HUES6 (cell line): ENCODE measurements at regions not wholly inside any gene's neighbourhood (a gene's known extent, or its start where the extent isn't known, plus 50 kb on each side); places are given as distances from the start of the nearest gene placed in this dataset.

ENCODE experiments used
- H3K27ac ChIP-seq: 2 replicates; pipeline ENCODE4 v1.7.0; 2013; ENCODE audit warnings: low read depth, mild to moderate bottlenecking, low read length, inconsistent platforms
- H3K27me3 ChIP-seq: 2 replicates; pipeline ENCODE4 v1.6.1; 2013; ENCODE audit warnings: low read length; ENCODE audit not compliant: control insufficient read depth, insufficient read depth
- H3K36me3 ChIP-seq: 2 replicates; pipeline ENCODE4 v1.6.1; 2013; ENCODE audit warnings: low read length; ENCODE audit not compliant: control insufficient read depth, insufficient read depth
- H3K4me1 ChIP-seq: 2 replicates; pipeline ENCODE4 v1.6.1; 2013; ENCODE audit warnings: low read length; ENCODE audit not compliant: control insufficient read depth, insufficient read depth
- H3K4me3 ChIP-seq: 2 replicates; pipeline ENCODE4 v1.5.1; 2013; ENCODE audit warnings: low read depth, low read length
- H3K9ac ChIP-seq: one replicate; pipeline ENCODE4 v1.6.1; 2013; ENCODE audit warnings: mild to moderate bottlenecking, low read length
- H3K9me3 ChIP-seq: 2 replicates; pipeline ENCODE4 v1.6.1; 2013; ENCODE audit warnings: low read depth, low read length; ENCODE audit not compliant: control insufficient read depth, insufficient read depth

GRCh38 chr22:48734961-48735360 is 1092.7 kb downstream of the BRD1 start:
- no peaks in the 10 kb centered on the region for H3K27me3 ChIP-seq
- H3K36me3 ChIP-seq = no peaks in the 10 kb centered on the region
- no peak overlapping the region for H3K27ac ChIP-seq
- peaks cover 2% of the 10 kb centered on the region; the same call in 1 of the 2 replicates for H3K9me3 ChIP-seq
- no peak overlapping the region for H3K4me3 ChIP-seq
- no peak overlapping the region for H3K9ac ChIP-seq
- H3K4me1 ChIP-seq = no peaks in the 10 kb centered on the region

GRCh38 chr22:48734359-48734758 is 1093.3 kb downstream of the BRD1 start:
- no peak overlapping the region for H3K27ac ChIP-seq
- H3K36me3 ChIP-seq = no peaks in the 10 kb centered on the region
- no peaks in the 10 kb centered on the region for H3K27me3 ChIP-seq
- H3K9ac ChIP-seq = no peak overlapping the region
- no peak overlapping the region for H3K4me3 ChIP-seq
- peaks cover 2% of the 10 kb centered on the region; the same call in 1 of the 2 replicates for H3K9me3 ChIP-seq
- no peaks in the 10 kb centered on the region for H3K4me1 ChIP-seq

GRCh38 chr22:48729499-48730171 is 1098.0 kb downstream of the BRD1 start:
- no peaks in the 10 kb centered on the region for H3K4me1 ChIP-seq
- no peak overlapping the region for H3K27ac ChIP-seq
- H3K27me3 ChIP-seq = no peaks in the 10 kb centered on the region
- peaks cover 19% of the 10 kb centered on the region for H3K9me3 ChIP-seq
- H3K9ac ChIP-seq = no peak overlapping the region
- H3K4me3 ChIP-seq = no peak overlapping the region
- H3K36me3 ChIP-seq = no peaks in the 10 kb centered on the region

- no peaks in the 10 kb centered on the region for H3K27me3 ChIP-seq
- no peak overlapping the region for H3K27ac ChIP-seq
- H3K9ac ChIP-seq = no peak overlapping the region
- peaks cover 19% of the 10 kb centered on the region for H3K9me3 ChIP-seq
- no peaks in the 10 kb centered on the region for H3K36me3 ChIP-seq
- no peaks in the 10 kb centered on the region for H3K4me1 ChIP-seq
- H3K4me3 ChIP-seq = no peak overlapping the region
Observed at GRCh38 chr22:48727454-48728058, 1100.1 kb downstream of the BRD1 start.

GRCh38 chr22:48724899-48725298 is 1102.8 kb downstream of the BRD1 start:
- Histone ChIP-seq H3K36me3 (no peaks in the 10 kb centered on the region), H3K9ac (no peak overlapping the region), H3K4me3 (no peak overlapping the region), H3K27ac (no peak overlapping the region), H3K4me1 (no peaks in the 10 kb centered on the region), H3K9me3 (peaks cover 19% of the 10 kb centered on the region), H3K27me3 (no peaks in the 10 kb centered on the region)

- Histone ChIP-seq H3K4me1 (peaks cover under 1% of the 10 kb centered on the region; the same call in 1 of the 2 replicates), H3K9ac (no peak overlapping the region), H3K9me3 (peaks cover 12% of the 10 kb centered on the region), H3K27ac (no peak overlapping the region), H3K4me3 (no peak overlapping the region), H3K27me3 (no peaks in the 10 kb centered on the region), H3K36me3 (no peaks in the 10 kb centered on the region)
Observed at GRCh38 chr22:48722661-48723060, 1105.0 kb downstream of the BRD1 start.

GRCh38 chr22:48721395-48721669 is 1106.3 kb downstream of the BRD1 start:
- H3K36me3 ChIP-seq = no peaks in the 10 kb centered on the region
- no peaks in the 10 kb centered on the region for H3K27me3 ChIP-seq
- 0 out of 2 replicates have a peak, but pooled peaks cover 2% of the 10 kb centered on the region for H3K9me3 ChIP-seq
- no peak overlapping the region for H3K27ac ChIP-seq
- H3K9ac ChIP-seq = no peak overlapping the region
- no peak overlapping the region for H3K4me3 ChIP-seq
- H3K4me1 ChIP-seq = peaks cover 6% of the 10 kb centered on the region; the same call in 1 of the 2 replicates

GRCh38 chr22:48720662-48721394 is 1106.8 kb downstream of the BRD1 start:
- no peak overlapping the region for H3K9ac ChIP-seq
- no peaks in the 10 kb centered on the region for H3K27me3 ChIP-seq

GRCh38 chr22:48719978-48720661 is 1107.6 kb downstream of the BRD1 start:
- Histone ChIP-seq H3K27ac (no peak overlapping the region), H3K4me3 (no peak overlapping the region), H3K9ac (no peak overlapping the region), H3K36me3 (no peaks in the 10 kb centered on the region), H3K4me1 (peaks cover 6% of the 10 kb centered on the region; the same call in 1 of the 2 replicates), H3K9me3 (no peaks in the 10 kb centered on the region), H3K27me3 (no peaks in the 10 kb centered on the region)

More at GRCh38 chr22:48720662-48721394, 1106.8 kb downstream of the BRD1 start:
- no peak overlapping the region for H3K27ac ChIP-seq
- H3K36me3 ChIP-seq = no peaks in the 10 kb centered on the region
- H3K4me3 ChIP-seq = no peak overlapping the region
- H3K9me3 ChIP-seq = no peaks in the 10 kb centered on the region
- H3K4me1 ChIP-seq = peaks cover 6% of the 10 kb centered on the region; the same call in 1 of the 2 replicates

GRCh38 chr22:48718818-48719500 is 1108.7 kb downstream of the BRD1 start:
- H3K4me1 ChIP-seq = peaks cover 6% of the 10 kb centered on the region; the same call in 1 of the 2 replicates
- no peaks in the 10 kb centered on the region for H3K27me3 ChIP-seq
- H3K36me3 ChIP-seq = no peaks in the 10 kb centered on the region
- H3K9ac ChIP-seq = no peak overlapping the region
- H3K9me3 ChIP-seq = no peaks in the 10 kb centered on the region
- H3K27ac ChIP-seq = no peak overlapping the region
- H3K4me3 ChIP-seq = no peak overlapping the region
